ENCODE measurements at regions not wholly inside any gene's neighbourhood (a gene's known extent, or its start where the extent isn't known, plus 50 kb on each side); places are given as distances from the start of the nearest gene placed in this dataset.

DNA sequence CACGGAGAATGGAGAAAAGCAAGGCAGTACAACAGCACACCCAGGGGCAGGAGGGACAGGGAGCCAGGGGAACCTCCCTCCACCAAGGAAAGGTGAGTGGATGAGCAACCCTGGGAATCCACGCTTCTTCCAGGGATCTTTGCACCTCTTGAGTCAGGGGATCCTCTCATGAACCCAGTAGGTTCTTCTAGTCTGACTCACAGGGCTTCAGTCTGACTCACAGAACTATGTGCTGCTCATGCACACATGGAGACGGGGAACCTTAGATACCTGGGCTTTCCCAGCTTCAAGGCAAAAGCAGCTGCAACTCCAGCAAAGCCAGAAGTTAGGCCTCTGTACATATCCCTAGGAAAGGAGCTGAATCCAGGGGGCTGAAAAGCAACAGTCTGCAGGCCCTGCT is 1021.4 kb upstream of the TENM4 start:
- intact Hi-C loops (cut with DNase I), result loop anchor here in 1 of 2 donors (5.0 kb wide), 1 partner anchor 80 kb away; no protein-coding TSS in a partner anchor
- DNase-seq (ENCODE audit: low spot score), result no peak

DNA sequence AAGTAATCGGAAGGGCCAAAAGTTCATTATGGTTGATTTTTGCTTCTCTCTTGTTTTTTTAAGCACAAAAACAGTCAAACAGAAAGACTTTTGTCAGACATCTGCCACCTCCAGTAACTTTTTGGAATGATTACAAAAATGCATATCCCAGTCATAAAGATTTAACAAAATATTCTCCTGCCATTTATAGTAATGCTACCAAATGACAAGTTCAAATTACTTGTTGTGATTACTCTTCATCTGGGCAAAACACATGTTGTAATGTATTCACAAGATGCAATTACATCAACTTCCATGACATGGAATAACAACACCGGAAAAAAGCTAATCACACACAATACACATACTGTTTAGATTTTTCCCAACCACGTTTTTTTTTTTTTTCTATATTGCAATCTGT is 1017.5 kb upstream of the TENM4 start:
- no peak for DNase-seq (ENCODE audit: low spot score)
- intact Hi-C loops (cut with DNase I), result no loop called here

DNA sequence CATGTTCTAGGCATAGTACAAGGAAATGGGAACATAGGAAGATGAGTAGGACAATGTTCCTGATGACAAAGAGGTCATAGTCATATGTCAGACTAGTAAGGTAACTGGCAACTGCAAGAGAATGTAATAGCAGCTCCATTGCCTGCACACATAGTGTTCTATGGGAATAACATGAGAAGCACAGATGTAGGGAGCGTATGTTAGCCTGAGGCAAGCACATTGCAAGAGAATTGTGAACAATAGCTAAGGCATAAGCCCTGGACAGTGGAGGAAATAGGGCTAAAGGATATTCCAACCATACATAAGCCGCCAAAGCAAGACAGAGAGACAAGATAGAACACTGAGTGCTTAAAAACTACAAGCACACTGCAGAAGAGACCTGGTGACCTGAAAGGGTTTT is 1017.0 kb upstream of the TENM4 start:
- intact Hi-C loops (cut with DNase I), result no loop called here

GRCh38 chr11:80455818-80456217 is 1015.0 kb upstream of the TENM4 start:
- intact Hi-C loops (cut with DNase I), result no loop called here
- no peak for DNase-seq (ENCODE audit: low spot score)

More for the DNA sequence above, 1017.0 kb upstream of the TENM4 start:
- no peak for DNase-seq (ENCODE audit: low spot score)

- intact Hi-C loops (cut with DNase I), result no loop called here
- no peak for DNase-seq (ENCODE audit: low spot score)
Observed at GRCh38 chr11:80451105-80451504, 1010.3 kb upstream of the TENM4 start.

DNA sequence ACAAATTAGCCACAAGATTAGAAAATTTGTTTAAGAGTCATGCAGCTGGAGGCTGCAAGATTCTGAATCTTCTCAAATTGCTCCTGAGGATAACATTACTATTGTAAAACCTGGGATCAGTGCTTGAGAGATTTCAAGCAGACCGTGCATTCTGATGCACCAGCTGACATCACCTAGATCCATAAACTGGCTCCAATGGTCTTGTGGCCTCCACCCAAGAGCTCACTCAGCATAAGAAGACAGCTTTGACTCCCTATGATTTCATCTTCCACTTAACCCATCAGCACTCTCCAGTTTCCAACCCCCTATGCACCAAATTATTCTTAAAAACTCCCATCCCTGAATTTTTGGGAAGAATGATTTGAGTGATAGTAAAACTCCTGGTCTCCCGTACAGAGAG is 1007.9 kb upstream of the TENM4 start:
- intact Hi-C loops (cut with DNase I), result no loop called here
- DNase-seq (ENCODE audit: low spot score), result no peak

DNA sequence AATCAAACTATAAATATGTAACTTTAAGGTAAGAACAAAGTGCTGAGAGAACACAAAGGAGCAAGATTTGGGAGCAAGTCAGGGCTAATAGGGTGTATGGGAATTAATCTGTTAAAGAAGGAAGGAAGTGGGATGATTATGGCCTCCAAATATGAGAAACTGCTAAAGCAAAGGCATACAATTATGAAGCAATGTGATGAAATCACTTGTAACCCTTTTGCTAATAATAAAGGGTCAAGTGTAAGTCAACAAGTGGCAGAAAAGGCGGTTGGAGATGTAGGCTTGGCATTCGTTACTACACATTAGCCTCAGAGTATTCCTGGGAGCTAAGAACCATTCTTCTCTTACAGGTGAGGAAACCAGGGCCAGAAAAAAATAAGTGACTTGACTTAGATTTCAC is 1002.3 kb upstream of the TENM4 start:
- intact Hi-C loops (cut with DNase I), result no loop called here
- no peak for DNase-seq (ENCODE audit: low spot score)

DNA sequence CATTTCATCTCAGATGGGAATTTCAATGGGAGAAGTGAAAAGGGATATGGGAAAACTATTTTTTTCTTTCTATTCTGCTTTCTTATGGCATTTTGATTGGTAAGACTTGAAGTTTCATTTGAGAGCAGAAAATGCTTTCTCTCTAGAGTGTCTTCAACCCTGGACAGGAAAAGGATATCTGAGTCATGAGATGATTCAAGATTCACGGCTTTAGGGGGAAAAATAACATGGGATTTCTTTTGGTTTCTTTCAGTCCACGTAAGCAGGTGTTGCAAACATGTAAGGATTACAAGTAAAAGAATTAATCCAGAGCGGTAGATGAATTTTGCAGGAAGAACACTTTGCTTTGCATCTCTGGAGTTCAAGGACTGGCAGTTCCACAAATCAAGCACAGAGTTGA is 1001.0 kb upstream of the TENM4 start:
- no peak for DNase-seq (ENCODE audit: low spot score)
- intact Hi-C loops (cut with DNase I), result no loop called here

DNA sequence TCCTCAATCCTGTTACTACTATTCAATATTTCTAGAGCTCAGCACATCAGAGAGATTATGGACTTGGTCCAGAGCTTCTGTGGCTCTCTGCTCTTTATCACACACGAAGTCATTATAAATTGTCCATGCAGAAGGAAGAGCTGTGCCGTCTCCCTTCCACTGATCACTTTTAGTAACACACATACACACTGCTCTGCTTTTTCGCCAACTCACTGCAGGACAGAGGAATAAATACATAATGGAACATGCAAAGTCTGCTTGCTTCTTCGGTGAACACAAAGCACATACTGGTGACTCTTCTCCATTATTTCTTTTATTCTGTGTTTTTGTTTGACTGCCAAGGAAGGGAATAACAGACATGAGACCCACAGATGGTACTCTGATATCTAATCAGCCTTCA is 1000.0 kb upstream of the TENM4 start:
- intact Hi-C loops (cut with DNase I), result no loop called here
- DNase-seq (ENCODE audit: low spot score), result no peak

DNA sequence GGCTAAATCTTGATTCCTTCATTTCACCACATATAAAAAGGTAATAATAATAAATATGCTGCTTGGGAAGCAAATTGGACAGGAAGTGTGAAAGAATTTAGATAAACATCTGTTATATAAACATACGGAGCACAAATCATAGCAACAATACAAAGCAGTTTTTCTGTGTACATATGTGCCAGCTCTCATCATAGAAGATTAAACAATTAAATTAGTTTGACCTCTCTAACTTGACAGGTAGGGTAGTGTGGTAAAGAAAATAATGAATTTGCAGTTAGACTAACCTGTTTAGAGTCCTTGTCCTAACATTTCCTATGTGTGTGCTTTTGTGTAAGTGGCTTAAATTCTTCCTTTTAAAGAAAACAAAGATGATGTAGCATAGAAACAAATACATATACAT is 995.7 kb upstream of the TENM4 start:
- no peak for DNase-seq (ENCODE audit: low spot score)
- intact Hi-C loops (cut with DNase I), result no loop called here

DNA sequence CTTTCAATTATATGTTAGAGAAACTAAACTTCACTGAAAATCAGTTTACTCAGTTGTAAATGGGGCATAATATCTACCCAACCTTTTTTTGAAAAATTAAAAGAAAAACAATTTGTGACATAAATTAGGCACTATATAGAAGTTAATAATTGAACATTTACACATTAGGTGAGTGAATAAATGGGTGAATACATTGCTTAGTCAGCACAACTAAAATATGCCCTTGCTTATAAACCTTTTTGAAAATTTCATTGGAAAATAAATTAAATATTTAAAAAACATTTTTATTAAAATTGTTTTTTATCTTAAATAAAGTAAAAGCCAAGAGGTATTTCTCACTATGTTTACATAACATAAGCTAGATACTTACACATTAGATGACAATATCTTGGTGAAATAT is 994.5 kb upstream of the TENM4 start:
- intact Hi-C loops (cut with DNase I), result no loop called here
- DNase-seq (ENCODE audit: low spot score), result no peak

DNA sequence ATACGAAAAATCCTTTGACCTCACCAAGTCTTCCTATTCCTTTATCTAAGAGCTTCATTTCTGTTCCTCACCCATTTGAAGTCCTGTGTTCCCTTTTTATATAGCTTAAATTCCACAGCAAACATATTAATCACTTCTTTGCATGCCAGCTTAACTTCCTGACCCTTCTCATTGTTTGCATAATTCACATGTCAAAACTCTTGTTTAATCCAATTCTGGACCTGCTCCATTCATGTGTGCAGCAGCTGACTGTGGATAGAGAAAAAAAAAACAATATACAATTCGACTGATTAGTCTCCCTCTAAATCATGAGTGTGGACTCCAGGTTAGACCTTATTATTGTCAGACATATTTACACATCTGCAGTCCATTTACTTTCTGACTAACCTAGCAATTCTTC is 991.2 kb upstream of the TENM4 start:
- intact Hi-C loops (cut with DNase I), result no loop called here
- DNase-seq (ENCODE audit: low spot score), result no peak

DNA sequence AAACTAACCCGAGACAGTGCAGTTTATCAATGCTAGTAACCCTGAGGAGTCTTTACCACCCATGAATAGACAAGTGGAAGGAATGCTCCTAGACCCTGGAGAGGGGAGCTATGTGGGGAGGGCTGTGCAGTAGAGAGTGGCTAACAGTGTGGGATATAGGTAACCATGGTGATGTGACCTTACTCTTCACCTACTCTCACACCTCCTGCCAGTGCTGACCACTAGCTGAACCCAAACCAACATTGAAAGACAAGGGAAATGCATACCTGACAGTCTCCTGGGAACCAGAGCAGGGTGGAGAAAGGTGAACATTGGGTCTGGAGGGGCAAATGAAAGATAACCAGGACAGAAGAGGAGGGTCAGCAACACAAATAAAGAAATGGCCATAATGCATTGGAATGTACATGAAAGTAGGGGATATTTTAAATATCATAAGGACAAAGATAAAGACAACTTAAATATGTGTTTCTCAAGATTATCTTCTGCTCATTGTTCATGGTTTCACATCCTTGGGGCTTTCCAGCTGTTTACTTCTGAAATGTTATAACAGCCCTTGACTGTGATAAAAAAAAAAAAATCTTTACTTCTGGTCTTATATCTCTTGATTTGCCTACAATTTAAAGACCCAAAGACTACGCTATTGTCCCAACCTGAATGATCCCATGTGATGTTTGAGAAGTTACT is 983.3 kb upstream of the TENM4 start:
- no peak for DNase-seq (ENCODE audit: low spot score)
- intact Hi-C loops (cut with DNase I), result no loop called here

- no peak for DNase-seq (ENCODE audit: low spot score)
- intact Hi-C loops (cut with DNase I), result no loop called here
Observed at GRCh38 chr11:80420374-80420773, 979.5 kb upstream of the TENM4 start.

- no peak for DNase-seq (ENCODE audit: low spot score)
- intact Hi-C loops (cut with DNase I), result no loop called here
Observed at GRCh38 chr11:80417681-80418080, 976.9 kb upstream of the TENM4 start.

DNA sequence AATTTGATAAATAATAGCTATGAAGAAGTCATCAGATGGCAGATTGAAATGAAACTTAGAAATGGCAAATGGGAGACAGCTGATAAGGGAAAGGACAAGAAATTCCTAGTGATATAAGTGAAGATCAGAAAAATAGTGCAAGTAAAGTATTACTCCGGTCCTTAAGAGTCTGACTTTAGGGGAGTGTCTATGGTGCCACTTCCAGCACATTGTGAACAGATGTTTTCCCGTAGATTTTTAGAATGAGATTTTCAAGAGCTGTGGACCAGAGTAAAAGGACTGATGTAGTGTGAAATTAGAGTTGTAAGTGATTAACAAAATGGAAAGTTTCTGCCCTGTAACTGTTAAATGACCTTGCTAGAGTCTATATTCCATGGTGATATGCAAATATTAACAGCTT is 974.8 kb upstream of the TENM4 start:
- intact Hi-C loops (cut with DNase I), result no loop called here
- DNase-seq (ENCODE audit: low spot score), result no peak

DNA sequence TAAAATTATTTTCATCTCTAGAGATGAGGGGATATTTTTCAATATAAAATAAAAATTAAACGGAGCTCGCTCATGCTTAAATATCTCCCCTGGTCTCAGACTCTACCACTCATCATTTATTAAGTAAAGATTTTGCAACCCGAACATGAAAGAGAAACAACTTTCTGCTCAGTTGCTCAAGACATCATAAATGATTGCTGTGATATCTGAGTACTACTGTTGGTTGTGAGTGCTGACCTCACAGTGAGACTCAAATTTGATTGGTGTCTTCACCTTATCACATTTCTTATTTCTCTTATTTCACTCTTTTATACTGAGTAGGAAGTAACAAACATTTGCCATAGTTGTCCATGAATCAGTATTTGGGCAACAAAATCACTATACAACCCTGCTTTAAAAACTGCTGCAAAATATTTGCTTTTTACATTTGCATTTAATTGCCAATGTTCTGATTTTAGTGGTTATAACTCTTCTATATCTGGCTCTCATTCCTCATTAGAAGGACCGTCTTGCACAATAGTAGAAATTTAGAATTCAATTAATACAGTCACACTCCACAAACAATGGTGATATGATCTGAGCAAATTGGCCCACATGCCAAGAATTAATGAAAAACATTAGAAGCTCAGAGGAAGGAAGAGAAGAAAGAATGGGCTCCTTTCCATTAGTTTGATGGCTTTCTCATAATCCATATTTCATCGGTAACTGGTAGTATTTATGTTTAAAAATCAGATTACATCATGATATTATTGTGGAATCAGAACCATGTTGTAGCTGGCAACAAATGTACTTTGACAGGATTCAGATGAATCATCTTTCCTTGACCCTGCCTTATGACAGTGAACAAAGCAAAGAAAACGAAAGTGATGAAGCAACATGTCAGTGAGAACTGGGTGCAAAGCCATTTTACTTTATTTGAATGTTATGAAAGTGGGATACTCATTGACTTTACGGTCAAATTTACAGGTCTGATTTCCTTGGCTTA is 973.6 kb upstream of the TENM4 start:
- intact Hi-C loops (cut with DNase I), result no loop called here
- DNase-seq (ENCODE audit: low spot score), result no peak

DNA sequence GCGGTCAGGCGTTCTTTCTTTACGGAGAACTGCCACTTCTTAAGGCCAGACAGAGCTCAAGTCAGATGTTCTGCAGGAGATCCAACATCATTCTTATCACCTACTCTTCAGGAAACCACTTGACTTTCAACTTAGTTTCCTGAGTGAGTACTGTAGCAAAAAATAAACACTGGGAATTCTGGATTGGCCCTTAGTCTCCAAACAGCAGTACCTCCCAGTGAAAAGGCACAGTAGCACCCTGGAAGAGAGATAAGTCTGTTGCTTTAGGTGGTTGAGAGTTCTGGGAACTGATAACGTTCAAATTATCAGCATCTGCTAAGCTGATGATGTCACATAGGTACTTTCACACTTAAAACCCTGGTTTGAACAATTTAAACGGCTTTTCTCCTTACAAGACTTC is 971.8 kb upstream of the TENM4 start:
- no peak for DNase-seq (ENCODE audit: low spot score)

GRCh38 chr11:80393210-80393609 is 952.4 kb upstream of the TENM4 start:
- intact Hi-C loops (cut with DNase I), result no loop called here

More for the DNA sequence above, 971.8 kb upstream of the TENM4 start:
- intact Hi-C loops (cut with DNase I), result no loop called here

GRCh38 chr11:80390505-80390904 is 949.7 kb upstream of the TENM4 start:
- no peak for DNase-seq (ENCODE audit: low spot score)
- intact Hi-C loops (cut with DNase I), result loop anchor here in 1 of 2 donors (2.0 kb wide), 1 partner anchor 106 kb away; no protein-coding TSS in a partner anchor

More at GRCh38 chr11:80393210-80393609, 952.4 kb upstream of the TENM4 start:
- DNase-seq (ENCODE audit: low spot score), result no peak

DNA sequence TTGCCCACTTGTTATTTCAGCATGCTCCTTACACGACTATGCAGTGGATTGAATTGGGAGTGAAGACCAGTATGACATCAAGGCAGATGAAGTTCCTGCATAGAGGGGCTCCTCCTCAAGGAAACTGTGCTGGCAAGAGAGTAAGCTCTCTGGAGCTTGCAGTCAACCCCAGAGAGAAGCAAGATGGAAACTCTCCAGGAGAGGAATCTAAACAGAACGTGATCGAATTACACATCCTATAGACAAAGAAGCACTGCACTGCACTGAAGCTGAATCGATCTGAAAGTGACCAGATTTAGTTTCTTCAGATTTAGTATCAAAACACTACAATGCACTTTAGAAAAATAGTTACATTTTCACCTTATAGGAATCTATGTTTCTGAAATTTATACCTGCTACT is 947.7 kb upstream of the TENM4 start:
- intact Hi-C loops (cut with DNase I), result no loop called here
- no peak for DNase-seq (ENCODE audit: low spot score)
